Activated CD4-positive, alpha-beta T cell treated with anti-CD3 and anti-CD28 coated beads, Interleukin-2, amount 50 U/mL, for 48 hours (primary cell): ENCODE measurements at regions not wholly inside any gene's neighbourhood (a gene's known extent, or its start where the extent isn't known, plus 50 kb on each side); places are given as distances from the start of the nearest gene placed in this dataset.
"Not testable (repeated sequence)": the region's sequence is repeated elsewhere in the genome, so short reads cannot be mapped to it uniquely, and the experiment has no call there.

Experiments
- DNase-seq, 2 experiments: peaks; one replicate each; pipeline ENCODE4 v3.0.0-alpha.2; 2020

DNA sequence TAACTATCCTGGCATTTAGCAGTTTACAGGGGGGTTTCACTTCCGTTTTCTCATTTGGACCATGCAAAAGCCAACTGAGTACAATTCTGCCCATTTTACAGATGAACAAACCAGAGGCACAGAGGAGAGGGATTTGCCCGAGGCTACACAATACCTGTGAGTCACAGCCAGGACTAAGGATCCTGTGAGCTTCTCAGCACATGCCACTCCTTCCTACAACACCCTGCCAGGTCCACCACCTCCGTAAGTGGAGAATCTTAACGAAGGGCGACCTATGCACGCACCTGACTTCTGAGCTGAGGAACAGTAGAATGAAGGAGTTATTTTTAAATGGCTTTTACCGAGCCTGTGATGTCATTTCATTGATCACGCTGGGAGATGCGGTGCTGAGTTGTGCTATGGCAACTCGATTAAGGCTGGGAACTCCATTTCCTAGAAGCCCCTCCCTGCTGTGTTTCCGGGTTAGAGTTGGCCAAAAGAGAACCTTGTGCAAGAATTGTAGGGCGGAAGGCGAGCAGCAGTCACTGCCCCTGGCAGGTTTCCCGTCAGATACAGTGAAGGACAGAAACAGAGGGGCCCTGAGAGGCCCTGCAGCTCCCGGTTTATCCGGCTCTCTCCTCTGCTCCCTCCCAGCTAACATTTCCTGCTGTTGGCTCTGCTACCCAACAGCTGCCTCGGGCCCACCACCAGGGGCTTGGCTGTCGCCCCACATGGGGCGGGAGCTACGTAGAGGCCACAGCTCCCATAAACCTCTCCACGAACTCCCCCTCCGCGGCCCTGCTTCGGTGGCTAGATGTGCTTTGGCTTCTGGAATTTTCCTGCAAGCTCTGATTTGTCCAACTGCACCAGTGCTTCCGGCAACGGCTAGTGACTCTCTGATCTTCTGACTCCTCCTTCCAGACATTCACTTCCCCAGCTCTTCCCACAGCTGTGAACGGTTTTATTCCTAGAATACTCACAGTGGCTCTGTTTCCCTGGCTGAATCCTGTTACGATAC is 75.1 kb upstream of the USP9X start:
- peak; percentile 28 to 44 for DNase-seq

DNA sequence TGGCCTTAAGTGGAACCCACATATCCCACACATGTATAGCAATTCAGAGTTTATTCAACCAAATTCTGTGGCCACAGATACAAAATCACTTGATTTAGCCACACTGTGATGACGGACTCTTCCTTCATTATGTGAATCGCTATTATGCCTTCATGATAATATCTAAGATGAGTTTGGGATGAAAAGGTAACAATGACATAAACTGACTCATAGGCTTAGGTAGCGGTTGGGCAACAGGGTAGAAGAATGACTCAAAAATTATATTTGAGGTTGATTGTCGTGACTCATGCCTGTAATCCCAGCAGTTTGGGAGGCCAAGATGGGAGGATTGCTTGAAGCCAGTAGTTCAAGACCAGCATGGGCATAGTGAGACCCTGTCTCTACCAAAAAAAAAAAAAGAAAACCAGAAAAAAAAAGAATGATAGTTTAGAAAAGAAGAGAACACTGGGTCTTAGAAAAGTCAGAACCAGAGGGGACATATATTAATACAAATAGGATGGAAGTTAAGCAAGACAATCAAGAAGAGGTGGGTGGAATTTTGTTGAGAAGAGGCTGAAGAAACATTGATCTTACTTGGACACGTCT is 70.4 kb upstream of the USP9X start:
- peak; percentile 6 to 19 for DNase-seq

DNA sequence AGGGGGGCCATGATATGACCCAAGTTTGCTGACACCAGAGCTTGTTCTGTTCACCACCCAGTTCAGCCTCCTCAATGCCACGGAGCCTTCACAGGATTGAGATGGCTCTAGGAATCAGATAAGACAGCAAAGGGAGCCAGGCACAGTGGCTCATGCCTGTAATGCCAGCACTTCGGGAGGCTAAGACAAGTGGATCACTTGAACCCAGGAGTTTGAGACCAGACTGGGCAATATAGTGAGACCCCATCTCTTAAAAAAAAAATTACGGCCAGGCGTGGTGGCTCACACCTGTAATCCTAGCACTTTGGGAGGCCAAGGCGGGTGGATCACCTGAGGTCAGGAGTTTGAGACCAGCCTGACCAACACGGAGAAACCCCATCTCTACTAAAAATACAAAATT is 67.5 kb upstream of the USP9X start:
- DNase-seq = not testable (repeated sequence)

DNA sequence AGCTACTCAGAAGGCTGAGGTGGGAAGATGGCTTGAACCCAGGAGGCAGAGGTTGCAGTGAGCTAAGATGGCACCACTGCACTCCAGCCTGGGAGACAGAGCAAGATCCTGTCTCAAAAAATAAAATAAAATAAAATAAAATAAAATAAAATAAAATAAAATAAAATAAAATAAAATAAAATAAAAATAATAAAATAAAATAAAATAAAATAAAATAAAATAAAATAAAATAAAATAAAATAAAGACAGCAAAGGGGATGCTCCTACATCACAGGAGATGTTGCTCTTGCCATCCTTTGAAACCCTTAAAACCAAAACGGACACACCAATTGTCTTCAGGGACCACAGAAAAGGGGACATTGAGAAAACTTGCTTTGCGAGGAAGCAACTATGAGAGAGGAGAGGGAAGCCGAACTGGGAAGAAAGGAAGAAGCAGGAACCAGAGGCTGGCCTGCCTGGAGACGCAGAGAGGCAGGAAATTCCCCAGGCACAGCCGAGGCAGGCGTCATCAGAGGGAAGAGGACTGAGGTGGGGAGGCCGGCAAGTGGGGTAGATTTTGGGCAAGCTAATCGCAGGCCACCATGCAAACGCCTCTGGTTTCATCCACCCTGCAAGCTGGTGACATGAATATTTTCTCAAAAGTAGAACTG is 66.7 kb upstream of the USP9X start:
- not testable (repeated sequence) for DNase-seq

DNA sequence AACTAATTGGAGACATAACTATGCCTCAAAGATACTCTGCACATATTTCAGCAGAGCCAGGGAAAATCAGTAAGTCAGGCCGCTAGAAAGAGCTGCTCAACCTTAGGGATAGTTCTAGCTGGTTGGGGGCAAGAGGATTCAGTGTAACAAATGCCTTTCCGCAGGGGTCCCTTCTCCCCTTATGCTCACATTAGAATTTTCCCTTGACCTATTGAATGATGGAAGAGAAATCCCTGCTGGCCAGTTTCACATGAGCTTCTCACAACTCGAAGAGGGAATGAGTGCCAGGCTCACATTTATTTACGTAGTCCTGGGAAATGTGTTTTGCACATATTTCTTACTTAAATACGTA is 66.2 kb upstream of the USP9X start:
- DNase-seq = no peak

DNA sequence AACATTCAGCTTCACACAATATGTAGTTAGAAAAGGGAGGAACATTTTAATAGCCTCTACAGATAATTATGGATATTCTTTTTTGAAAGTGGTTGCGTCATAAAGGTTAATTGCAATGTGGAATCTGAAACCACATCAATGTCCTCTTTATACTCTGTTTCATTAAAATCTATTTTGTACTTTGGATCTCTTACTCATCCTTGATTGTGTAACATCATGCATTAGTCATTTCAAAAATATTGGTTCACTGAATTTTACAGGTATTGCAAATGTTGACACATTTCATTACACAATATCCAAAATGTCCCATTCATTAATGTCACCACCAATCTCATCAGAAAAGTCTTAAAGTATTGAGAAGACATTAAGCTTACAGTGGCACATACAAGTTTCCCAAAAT is 62.7 kb upstream of the USP9X start:
- no peak for DNase-seq

DNA sequence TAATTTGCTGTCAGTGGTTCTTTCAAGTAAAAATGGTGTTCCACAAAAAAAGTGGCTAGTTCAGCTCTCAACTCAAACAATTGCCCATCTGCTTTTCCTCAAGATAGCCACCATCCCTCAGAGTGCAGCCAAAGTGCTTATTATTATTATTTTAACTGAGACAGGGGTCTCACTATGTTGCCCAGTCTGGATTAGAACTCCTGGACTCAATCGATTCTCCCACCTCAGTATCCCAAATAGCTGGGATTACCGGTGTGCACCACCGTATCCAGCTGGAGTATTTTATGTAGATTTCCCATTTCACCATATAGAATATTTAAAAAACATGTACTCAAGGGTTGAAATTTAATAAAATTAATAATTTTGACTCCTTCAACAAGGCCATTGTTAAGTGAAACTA is 62.1 kb upstream of the USP9X start:
- no peak for DNase-seq

DNA sequence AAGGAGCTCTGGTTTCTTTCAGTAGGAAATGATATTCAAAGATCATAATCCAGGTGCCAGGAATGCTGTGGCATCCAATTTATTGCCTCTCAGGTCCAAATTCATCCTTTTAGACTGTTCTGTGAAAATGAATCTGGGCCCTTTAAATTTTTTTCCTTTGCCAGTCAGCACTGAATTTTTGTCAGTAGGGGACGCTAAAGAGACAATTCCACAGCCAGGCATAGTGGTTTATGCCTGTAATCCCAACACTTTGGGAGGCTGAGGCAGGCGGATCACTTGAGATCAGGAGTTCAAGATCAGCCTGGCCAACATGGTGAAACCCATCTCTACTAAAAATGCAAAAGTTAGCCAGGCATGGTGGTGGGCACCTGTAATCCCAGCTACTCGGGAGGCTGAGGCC is 60.9 kb upstream of the USP9X start:
- DNase-seq = not testable (repeated sequence)

DNA sequence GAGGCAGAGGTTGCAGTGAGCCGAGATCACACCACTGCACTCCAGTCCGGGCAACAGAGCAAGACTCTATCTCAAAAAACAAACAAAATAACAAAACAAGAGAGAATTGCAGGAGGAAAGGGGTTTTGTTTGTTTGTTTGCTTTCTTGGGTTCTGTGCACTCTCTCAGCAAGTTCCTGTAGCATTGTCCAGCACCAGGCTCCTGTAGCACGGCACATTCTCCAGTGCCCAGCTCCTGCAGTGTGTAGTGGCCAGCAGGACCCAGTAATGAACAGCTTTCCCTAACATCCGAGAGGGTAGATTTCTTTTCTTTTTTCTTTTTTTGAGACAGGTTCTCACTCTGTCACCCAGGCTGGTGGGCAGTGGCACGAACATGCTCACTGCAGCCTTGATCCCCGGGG is 60.5 kb upstream of the USP9X start:
- no peak for DNase-seq

DNA sequence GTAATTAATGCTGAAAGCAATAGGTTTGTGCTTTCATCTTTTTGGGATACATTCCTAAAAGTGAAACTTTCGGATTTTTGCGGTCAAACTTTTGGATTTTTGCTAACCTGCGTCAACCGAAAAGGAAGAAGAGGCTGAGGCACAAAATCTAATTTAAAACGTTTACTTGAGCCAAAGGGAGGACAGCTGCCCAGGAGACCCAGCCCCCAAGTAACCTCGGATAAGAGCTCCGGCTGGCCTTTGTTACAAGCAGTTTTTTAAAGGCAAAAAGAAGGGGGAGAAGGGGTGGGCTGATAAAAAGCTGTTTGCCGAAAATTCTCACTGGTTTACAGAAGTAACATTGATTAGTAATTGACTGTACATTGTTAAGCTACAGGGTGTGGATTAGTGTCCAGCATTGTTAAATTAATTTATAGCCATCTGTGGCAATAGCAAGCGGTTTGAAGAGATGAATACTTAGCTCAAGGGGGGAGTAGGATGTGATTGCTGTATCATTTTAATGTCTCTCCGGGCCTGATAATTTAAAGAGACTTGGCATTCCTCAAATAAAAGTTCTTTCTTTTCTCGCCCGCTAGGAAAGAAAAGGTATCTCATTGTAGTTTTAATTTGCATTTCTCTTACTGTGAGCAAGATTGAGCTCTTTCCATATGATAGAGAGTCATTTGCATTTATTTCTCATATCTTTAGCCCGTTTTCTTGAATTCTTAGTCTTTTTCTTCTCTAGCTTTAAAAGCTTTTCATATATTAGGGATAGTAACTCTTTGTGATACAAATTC is 59.1 kb upstream of the USP9X start:
- DNase-seq = no peak

DNA sequence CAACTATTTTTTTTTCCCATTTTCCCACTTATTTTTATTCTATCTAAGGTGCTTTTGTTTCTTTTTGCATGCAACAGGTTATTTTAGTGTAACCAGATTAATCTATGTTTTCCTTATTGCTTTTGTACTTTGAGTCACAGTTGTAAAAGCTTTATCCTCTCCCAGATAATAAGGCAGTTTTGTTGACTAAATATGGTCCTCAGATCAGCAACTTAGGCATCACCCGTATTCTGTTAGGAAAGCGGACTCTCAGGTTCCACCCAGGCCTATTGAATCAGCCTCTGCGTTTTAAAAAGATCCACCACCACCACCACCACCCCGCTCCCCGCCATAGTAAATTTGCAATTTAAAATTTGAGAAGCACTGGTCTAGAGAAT is 58.6 kb upstream of the USP9X start:
- DNase-seq = no peak

DNA sequence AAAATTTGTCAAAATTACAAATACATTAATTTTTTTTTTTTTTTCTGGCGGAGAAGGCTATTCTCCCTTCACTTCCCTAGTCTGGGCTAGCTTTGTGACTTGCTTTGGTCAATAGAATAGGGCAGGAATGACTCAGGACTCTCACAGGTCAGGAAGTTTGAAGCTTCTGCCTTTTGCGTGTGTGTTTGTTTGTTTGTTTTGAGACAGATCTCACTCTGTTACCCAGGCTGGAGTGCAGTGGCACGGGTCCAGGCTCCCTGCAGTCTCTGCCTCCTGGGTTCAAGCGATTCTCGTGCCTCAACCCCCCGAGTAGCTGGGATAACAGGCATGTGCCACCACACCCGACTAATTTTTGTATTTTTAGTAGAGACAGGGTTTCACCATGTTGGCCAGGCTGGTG is 55.9 kb upstream of the USP9X start:
- DNase-seq = no peak

DNA sequence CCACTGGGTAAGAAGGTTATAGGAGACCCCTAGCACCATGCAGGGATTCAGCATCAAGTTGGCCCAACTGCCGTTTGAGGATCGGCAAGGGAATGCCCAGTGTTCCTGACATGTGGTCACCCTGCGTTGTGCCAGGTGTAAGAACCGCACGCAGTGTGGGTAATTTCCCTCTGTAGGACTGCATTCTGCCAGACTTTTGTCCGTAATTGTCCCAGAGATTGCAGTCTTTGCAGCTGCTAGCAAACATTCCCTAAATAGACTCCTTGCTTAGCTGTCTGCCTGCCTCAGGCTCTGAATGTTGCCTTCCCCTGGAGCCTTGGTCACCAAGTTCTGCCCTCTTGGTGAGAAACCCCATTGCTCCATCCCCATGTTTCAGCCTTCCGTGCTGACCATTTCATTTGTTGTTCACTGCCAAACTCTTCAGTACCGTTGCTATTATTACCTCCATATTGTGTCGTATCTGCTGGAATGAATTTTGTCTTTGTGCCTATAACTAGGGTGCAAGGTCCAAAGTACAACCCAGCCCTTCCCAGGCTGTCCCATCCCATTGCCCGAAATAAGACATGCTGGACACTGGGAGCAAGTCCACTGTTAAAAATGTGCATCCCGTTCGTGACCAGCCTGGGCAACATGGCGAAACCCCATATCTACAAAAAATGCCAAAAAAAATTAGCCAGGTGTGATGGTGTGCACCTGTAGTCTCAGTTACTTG is 53.8 kb upstream of the USP9X start:
- no peak for DNase-seq

DNA sequence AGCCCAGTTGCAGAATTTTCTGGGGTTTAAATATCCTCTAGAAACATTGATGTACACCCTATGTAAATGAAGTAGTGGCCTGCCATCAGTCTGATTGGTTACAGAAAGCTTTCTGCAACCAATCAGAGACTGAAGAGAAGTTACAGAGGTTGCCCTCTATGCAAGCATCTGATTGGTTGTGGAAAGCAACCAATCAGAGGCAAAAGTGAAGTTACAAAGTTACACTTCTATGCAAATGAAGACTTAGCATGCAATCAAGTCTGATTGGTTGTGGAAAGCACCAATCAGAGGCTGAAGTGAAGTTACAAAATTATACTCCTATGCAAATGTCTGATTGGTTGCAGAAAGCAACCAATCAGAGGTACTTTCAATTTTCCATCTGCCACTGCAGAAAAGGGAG is 51.9 kb upstream of the USP9X start:
- no peak for DNase-seq

DNA sequence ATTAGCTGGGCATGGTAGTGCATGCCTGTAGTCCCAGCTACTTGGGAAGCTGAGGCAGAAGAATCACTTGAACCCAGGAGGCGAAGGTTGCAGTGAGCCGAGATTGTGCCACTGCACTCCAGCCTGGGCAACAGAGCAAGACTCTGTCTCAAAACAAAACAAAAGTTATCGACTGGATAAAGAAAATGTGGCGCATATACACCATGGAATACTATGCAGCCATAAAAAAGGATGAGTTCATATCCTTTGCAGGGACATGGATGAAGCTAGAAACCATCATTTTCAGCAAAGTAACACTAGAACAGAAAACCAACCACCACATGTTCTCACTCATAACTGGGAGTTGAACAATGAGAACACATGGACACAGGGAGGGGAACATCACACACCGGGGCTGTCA is 50.3 kb upstream of the USP9X start:
- not testable (repeated sequence) for DNase-seq
